ENCODE measurements at regions not wholly inside any gene's neighbourhood (a gene's known extent, or its start where the extent isn't known, plus 50 kb on each side); places are given as distances from the start of the nearest gene placed in this dataset.
A peak's percentile ranks its signal among the peaks of the same experiment; 100 is the strongest.
"Not testable (repeated sequence)": the region's sequence is repeated elsewhere in the genome, so short reads cannot be mapped to it uniquely, and the experiment has no call there.

DNA sequence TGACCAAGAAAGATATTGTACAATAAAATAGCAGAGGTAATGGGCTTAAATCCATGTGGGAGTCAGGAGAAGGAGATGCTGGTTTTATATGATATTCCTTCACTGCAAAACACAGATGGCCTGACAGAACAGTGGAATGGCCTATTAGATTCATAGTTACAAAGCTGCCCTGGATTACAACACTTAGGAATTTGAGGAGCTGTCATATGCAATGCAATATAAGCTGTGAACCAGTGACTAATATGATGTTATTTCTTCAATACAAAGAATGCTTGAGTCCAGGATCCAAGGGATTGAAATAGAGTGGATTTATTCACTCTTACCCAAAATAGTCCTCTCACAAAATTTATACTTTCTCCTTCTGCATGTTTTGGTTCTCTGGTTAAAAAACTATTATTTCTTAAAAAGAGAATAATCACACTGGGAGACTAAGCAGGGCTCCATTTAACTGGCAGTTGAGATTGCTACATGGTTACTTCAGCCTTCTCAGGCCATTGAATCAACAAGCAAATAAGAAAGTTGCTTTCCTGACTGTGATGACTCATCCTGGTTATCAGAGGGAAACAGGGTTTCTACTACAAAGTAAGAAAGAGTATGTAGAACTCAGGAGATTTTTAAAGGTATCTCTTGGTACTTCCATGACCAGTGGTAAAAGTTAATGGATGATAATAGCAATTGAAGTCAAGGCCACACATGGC, 79.8 kb upstream of the ZPLD1 start:
- DNase-seq: no peak

DNA sequence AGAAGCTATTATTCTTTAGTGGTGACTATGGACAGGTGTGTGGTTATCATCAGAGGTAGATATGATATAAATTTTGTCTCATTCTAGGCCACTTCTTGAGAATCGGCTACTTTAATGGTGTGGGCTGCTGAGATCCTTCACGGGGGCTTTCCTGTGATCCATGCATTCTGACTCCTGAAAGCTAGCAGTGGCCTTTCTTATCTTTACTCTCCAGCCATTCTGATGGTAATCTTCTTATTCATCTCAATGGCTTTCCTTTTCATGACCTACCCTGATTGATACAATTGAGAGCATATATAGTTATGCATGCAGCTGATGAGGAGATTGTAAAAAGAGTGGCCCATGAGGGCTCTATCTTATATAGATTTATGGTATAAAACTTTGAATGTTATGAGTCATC, 78.3 kb upstream of the ZPLD1 start:
- DNase-seq: no peak

- not testable (repeated sequence) for DNase-seq
These were observed 77.5 kb upstream of the ZPLD1 start for GRCh38 chr3:102357313-102357712.

GRCh38 chr3:102360183-102360860, 74.5 kb upstream of the ZPLD1 start:
- DNase-seq: peak; percentile 47

DNA sequence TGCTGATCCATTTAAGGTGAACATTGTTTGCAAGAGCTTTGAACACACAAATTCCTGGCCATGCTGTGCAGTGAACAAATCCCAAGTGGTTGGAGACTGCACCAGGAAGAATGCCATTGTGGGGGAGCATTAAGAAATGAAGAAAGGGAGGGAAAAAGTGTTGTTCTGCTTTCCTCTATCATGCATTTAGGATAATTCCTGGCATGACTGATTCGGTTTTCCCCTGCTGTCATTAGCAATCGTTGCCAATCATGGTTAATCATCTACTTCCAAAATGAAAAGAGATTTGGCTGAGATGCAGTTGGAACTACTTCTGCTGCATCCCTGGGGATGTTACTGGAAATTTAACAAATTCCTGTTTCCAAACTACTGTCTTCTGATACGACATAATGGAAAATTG, 73.7 kb upstream of the ZPLD1 start:
- DNase-seq: no peak

- DNase-seq: not testable (repeated sequence)
These were observed 68.7 kb upstream of the ZPLD1 start for GRCh38 chr3:102366116-102366515.

DNA sequence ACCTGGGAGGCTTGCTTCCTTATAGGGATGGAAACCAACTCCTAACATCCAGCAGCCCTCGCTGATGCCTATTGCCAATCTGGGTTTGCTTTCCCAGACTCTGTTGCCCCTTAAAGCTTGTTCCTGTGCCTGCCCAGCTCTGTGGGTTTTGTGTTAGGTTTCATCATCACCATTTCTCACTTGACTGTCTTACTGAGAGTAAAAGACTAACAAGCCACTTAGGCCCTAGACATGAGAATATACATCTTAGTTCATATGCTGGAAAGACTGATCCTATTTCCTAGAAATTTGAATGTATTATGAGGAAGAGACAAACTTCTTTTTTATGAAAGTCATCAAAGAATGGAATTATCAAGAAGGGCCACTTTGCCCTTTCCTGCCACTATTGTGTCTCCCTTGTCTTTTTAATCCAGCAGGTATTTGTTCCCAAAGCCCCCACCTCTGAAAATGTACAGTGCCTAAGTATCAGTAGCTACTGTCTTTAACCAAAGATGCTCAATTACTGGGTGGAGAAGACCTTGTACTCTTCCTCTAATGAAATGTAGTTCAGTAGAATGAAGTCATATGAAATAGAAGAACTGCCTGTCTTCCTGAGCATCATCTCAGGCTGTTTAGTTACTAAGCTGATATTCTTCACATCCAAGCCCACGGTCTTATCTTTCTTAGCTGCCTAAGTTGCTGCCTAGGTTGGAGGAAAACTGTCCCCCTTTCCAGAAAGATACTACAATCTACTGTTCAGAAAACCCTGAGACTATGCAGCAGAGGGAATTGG, 59.8 kb upstream of the ZPLD1 start:
- DNase-seq: no peak

- peak; percentile 12 for DNase-seq
These were observed 56.6 kb upstream of the ZPLD1 start for GRCh38 chr3:102378216-102378615.

- DNase-seq: not testable (repeated sequence)
These were observed 52.6 kb upstream of the ZPLD1 start for GRCh38 chr3:102382201-102382600.

All from NCI-H2171 treated with DMSO at 0.1 percent for 48 hours (cell line).